Kidney epithelial cell (primary cell): ENCODE measurements at regions not wholly inside any gene's neighbourhood (a gene's known extent, or its start where the extent isn't known, plus 50 kb on each side); places are given as distances from the start of the nearest gene placed in this dataset.

Experiments used
- DNase-seq: peaks from one replicate; pipeline ENCODE4 v3.0.0-alpha.2; 2010; ENCODE audit warnings: low read depth
- H3K27me3 ChIP-seq: 2 replicates; pipeline ENCODE4 v1.6.0; 2011; ENCODE audit warnings: low read length; ENCODE audit not compliant: control insufficient read depth, insufficient read depth
- H3K36me3 ChIP-seq: 2 replicates; pipeline ENCODE4 v1.5.1; 2011; ENCODE audit warnings: low read length; ENCODE audit not compliant: control insufficient read depth, insufficient read depth
- H3K4me3 ChIP-seq: 2 replicates; pipeline ENCODE4 v1.5.1; 2011; ENCODE audit warnings: low read depth, mild to moderate bottlenecking, control low read depth, low read length
- TF ChIP-seq, protein P1 (sequence below): IDR thresholded peaks from 2 replicates; pipeline ENCODE4 v1.5.1; 2011; ENCODE audit warnings: mild to moderate bottlenecking, moderate library complexity, low read length, control low read depth, inconsistent platforms; ENCODE audit not compliant: insufficient read depth, poor library complexity, severe bottlenecking

GRCh38 chr3:1469687-1470086 is 376.9 kb downstream of the CNTN6 start:
- H3K36me3 ChIP-seq, result no peaks in the 10 kb centered on the region
- DNase-seq, result no peak
- H3K4me3 ChIP-seq, result no peak overlapping the region
- TF ChIP-seq, protein P1, sequence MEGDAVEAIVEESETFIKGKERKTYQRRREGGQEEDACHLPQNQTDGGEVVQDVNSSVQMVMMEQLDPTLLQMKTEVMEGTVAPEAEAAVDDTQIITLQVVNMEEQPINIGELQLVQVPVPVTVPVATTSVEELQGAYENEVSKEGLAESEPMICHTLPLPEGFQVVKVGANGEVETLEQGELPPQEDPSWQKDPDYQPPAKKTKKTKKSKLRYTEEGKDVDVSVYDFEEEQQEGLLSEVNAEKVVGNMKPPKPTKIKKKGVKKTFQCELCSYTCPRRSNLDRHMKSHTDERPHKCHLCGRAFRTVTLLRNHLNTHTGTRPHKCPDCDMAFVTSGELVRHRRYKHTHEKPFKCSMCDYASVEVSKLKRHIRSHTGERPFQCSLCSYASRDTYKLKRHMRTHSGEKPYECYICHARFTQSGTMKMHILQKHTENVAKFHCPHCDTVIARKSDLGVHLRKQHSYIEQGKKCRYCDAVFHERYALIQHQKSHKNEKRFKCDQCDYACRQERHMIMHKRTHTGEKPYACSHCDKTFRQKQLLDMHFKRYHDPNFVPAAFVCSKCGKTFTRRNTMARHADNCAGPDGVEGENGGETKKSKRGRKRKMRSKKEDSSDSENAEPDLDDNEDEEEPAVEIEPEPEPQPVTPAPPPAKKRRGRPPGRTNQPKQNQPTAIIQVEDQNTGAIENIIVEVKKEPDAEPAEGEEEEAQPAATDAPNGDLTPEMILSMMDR, result no peak
- H3K27me3 ChIP-seq, result no peaks in the 10 kb centered on the region

- no peak for DNase-seq
- H3K27me3 ChIP-seq, result no peaks in the 10 kb centered on the region
- no peak overlapping the region for H3K4me3 ChIP-seq
- TF ChIP-seq, protein P1, result no peak
- H3K36me3 ChIP-seq, result no peaks in the 10 kb centered on the region
Observed at GRCh38 chr3:1477669-1478068, 384.8 kb downstream of the CNTN6 start.

- no peaks in the 10 kb centered on the region for H3K36me3 ChIP-seq
- TF ChIP-seq, protein P1, result no peak
- no peaks in the 10 kb centered on the region for H3K27me3 ChIP-seq
- H3K4me3 ChIP-seq, result no peak overlapping the region
- no peak for DNase-seq
Observed at GRCh38 chr3:1495466-1495865, 402.6 kb downstream of the CNTN6 start.

GRCh38 chr3:1499694-1500093 is 406.9 kb downstream of the CNTN6 start:
- TF ChIP-seq, protein P1, result no peak
- no peaks in the 10 kb centered on the region for H3K36me3 ChIP-seq
- H3K4me3 ChIP-seq, result no peak overlapping the region
- DNase-seq, result no peak
- H3K27me3 ChIP-seq, result no peaks in the 10 kb centered on the region

GRCh38 chr3:1501406-1502115 is 408.7 kb downstream of the CNTN6 start:
- Histone ChIP-seq H3K27me3 (no peaks in the 10 kb centered on the region), H3K36me3 (no peaks in the 10 kb centered on the region), H3K4me3 (no peak overlapping the region)
- DNase-seq, result no peak
- TF ChIP-seq, protein P1, result no peak

- no peaks in the 10 kb centered on the region for H3K27me3 ChIP-seq
- no peak for DNase-seq
- no peak overlapping the region for H3K4me3 ChIP-seq
- no peaks in the 10 kb centered on the region for H3K36me3 ChIP-seq
- TF ChIP-seq, protein P1, result no peak
Observed at GRCh38 chr3:1506090-1506489, 413.3 kb downstream of the CNTN6 start.
